Thoracic aorta (tissue), 2 donors: ENCODE measurements at regions not wholly inside any gene's neighbourhood (a gene's known extent, or its start where the extent isn't known, plus 50 kb on each side); places are given as distances from the start of the nearest gene placed in this dataset.

Source experiments
- ATAC-seq: fragments of 150-250 bp; one replicate; pipeline ENCODE4 v1.8.0; 2017; ENCODE audit warnings: low read depth; ENCODE audit not compliant: insufficient number of reproducible peaks, low FRiP score
- DNase-seq: peaks from one replicate; pipeline ENCODE4 v3.0.0-alpha.2; 2020; ENCODE audit warnings: low spot score
- H3K27ac ChIP-seq, 2 donors: fragments of 200-600 bp; sonication (generic); 1 replicate in 1 of 2; 2 replicates in 1 of 2; pipeline ENCODE4 v1.5.1; 2016; ENCODE audit warnings: mild to moderate bottlenecking in 2 of 2, moderate library complexity in 2 of 2
- H3K27me3 ChIP-seq: fragments of 200-600 bp; sonication (generic); replicated peaks from 2 replicates; pipeline ENCODE4 v1.6.0; 2016; ENCODE audit warnings: mild to moderate bottlenecking; ENCODE audit not compliant: insufficient read depth
- H3K36me3 ChIP-seq: fragments of 200-600 bp; sonication (generic); one replicate; pipeline ENCODE4 v1.5.1; 2016
- H3K4me1 ChIP-seq, 2 donors: fragments of 200-600 bp; sonication (generic); 1 replicate in 1 of 2; 2 replicates in 1 of 2; pipeline versions ENCODE4 v1.5.1 to v1.6.0; 2016; ENCODE audit warnings: low read depth in 2 of 2, mild to moderate bottlenecking in 1 of 2; ENCODE audit not compliant: control insufficient read depth in 1 of 2
- H3K4me3 ChIP-seq: fragments of 200-600 bp; sonication (generic); 2 replicates; pipeline ENCODE4 v1.5.1; 2016; ENCODE audit warnings: mild to moderate bottlenecking
- H3K9me3 ChIP-seq: fragments of 200-600 bp; sonication (generic); 2 replicates; pipeline ENCODE4 v1.5.1; 2016
- CTCF ChIP-seq: fragments of 200-600 bp; sonication (generic); IDR thresholded peaks from one replicate; pipeline ENCODE4 v1.5.1; 2019; ENCODE audit warnings: antibody characterized with exemption

GRCh38 chr2:240251848-240252190, 111.4 kb upstream of the OTOS start:
- H3K4me1 ChIP-seq: peaks cover 19 to 34% of the 10 kb centered on the region in 2 donors
- no peak for TF ChIP-seq CTCF

GRCh38 chr2:240252191-240252871, 111.9 kb upstream of the OTOS start:
- H3K4me1 ChIP-seq: peaks cover 19 to 34% of the 10 kb centered on the region in 2 donors
- H3K36me3 ChIP-seq: no peaks in the 10 kb centered on the region
- DNase-seq: no peak
- no peak for ATAC-seq
- no peaks in the 10 kb centered on the region for H3K9me3 ChIP-seq
- H3K27me3 ChIP-seq: no peaks in the 10 kb centered on the region
- no peak for TF ChIP-seq CTCF
- H3K4me3 ChIP-seq: no peak overlapping the region
- H3K27ac ChIP-seq: peak overlapping the region; percentile 90 to 94

More at GRCh38 chr2:240251848-240252190, 111.4 kb upstream of the OTOS start:
- no peaks in the 10 kb centered on the region for H3K36me3 ChIP-seq
- H3K9me3 ChIP-seq: no peaks in the 10 kb centered on the region
- no peak overlapping the region for H3K4me3 ChIP-seq
- peak overlapping the region; percentile 90 to 94 for H3K27ac ChIP-seq
- ATAC-seq (peak; percentile 21), DNase-seq (no peak)
- H3K27me3 ChIP-seq: no peaks in the 10 kb centered on the region

- no peak for DNase-seq
- no peaks in the 10 kb centered on the region for H3K36me3 ChIP-seq
These were observed 112.5 kb upstream of the OTOS start for GRCh38 chr2:240252872-240253511.

GRCh38 chr2:240253583-240254145, 113.2 kb upstream of the OTOS start:
- DNase-seq (no peak), ATAC-seq (no peak)
- Histone ChIP-seq H3K4me3 (no peak overlapping the region), H3K27ac (no peak overlapping the region), H3K27me3 (no peaks in the 10 kb centered on the region), H3K4me1 (peaks cover 23 to 44% of the 10 kb centered on the region in 2 donors), H3K9me3 (no peaks in the 10 kb centered on the region), H3K36me3 (no peaks in the 10 kb centered on the region)
- TF ChIP-seq CTCF: no peak

More at GRCh38 chr2:240252872-240253511, 112.5 kb upstream of the OTOS start:
- no peak for TF ChIP-seq CTCF
- Histone ChIP-seq H3K4me3 (no peak overlapping the region), H3K27me3 (no peaks in the 10 kb centered on the region), H3K27ac (peak overlapping the region; percentile 90 to 94), H3K4me1 (peaks cover 19 to 37% of the 10 kb centered on the region in 2 donors), H3K9me3 (no peaks in the 10 kb centered on the region)
- ATAC-seq: no peak

- no peak for ATAC-seq
- no peak for DNase-seq
- no peaks in the 10 kb centered on the region for H3K27me3 ChIP-seq
- no peak overlapping the region for H3K4me3 ChIP-seq
- H3K27ac ChIP-seq: no peak overlapping the region
- H3K36me3 ChIP-seq: no peaks in the 10 kb centered on the region
- H3K4me1 ChIP-seq: peaks cover 26 to 53% of the 10 kb centered on the region in 2 donors
- no peaks in the 10 kb centered on the region for H3K9me3 ChIP-seq
- no peak for TF ChIP-seq CTCF
These were observed 114.1 kb upstream of the OTOS start for GRCh38 chr2:240254337-240255164.
